GM12873 (cell line): ENCODE measurements at regions not wholly inside any gene's neighbourhood (a gene's known extent, or its start where the extent isn't known, plus 50 kb on each side); places are given as distances from the start of the nearest gene placed in this dataset.

Experiments
- CTCF ChIP-seq: IDR thresholded peaks from 2 replicates; pipeline ENCODE4 v1.5.1; 2012; ENCODE audit warnings: low read depth, mild to moderate bottlenecking, moderate library complexity, low read length, control low read depth; ENCODE audit not compliant: insufficient read depth; ENCODE audit errors: missing control alignments

GRCh38 chr15:87354661-87355410, 901.7 kb downstream of the NTRK3 start:
- no peak for TF ChIP-seq CTCF

GRCh38 chr15:87349181-87349580, 907.4 kb downstream of the NTRK3 start:
- no peak for TF ChIP-seq CTCF

GRCh38 chr15:87348746-87349145, 907.8 kb downstream of the NTRK3 start:
- no peak for TF ChIP-seq CTCF

GRCh38 chr15:87347806-87348515, 908.6 kb downstream of the NTRK3 start:
- no peak for TF ChIP-seq CTCF

GRCh38 chr15:87345961-87346360, 910.6 kb downstream of the NTRK3 start:
- TF ChIP-seq CTCF: no peak

- TF ChIP-seq CTCF: no peak
Measured at GRCh38 chr15:87343966-87344365, 912.6 kb downstream of the NTRK3 start.

GRCh38 chr15:87340370-87340769, 916.2 kb downstream of the NTRK3 start:
- no peak for TF ChIP-seq CTCF
